Activated CD4-positive, alpha-beta T cell treated with anti-CD3 and anti-CD28 coated beads for 24 hours (primary cell): ENCODE measurements at regions not wholly inside any gene's neighbourhood (a gene's known extent, or its start where the extent isn't known, plus 50 kb on each side); places are given as distances from the start of the nearest gene placed in this dataset.
"Not testable (repeated sequence)": the region's sequence is repeated elsewhere in the genome, so short reads cannot be mapped to it uniquely, and the experiment has no call there.

ENCODE experiments used
- DNase-seq, 2 donors: peaks; one replicate each; pipeline ENCODE4 v3.0.0-alpha.2; 2020; ENCODE audit warnings: low read depth in 2 of 2

DNA sequence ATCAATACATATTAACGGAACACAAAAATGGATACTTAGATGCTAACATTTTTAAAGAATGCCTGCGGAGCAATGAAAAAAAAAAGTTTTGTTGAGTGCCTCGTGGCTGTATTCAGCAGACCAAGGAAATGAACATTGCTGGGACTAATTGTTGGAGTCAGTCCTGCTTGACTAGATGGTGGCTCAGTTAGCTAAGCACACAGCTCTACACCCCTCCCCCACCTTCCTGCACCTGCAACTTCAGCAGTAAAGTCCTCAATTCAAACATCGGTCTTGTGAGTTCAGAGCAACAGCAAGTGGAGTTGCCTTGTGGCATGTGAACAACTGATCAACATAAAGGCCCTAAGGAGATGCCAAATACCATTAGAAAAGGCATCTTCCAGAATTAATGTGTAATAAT, 326.0 kb upstream of the NPSR1 start:
- no peak for DNase-seq

DNA sequence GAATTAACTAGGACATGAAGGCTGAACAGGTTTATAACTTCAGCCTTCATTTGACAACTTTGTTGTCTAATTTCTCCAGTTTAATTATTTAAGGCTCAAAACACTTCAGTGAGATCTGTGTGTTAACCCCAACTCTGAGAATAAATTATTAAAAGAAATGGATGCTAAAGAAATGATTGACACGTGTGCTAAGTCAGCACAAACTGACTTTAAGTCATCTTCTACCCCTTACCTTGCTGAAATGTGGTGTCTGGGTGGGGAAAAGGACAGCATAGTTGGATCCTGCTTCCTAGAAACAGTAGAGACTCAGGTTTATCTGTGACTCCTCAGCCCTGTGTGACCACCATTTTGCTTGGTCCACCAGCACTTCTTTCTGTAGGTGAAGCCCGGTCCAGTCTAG, 324.8 kb upstream of the NPSR1 start:
- DNase-seq = no peak

DNA sequence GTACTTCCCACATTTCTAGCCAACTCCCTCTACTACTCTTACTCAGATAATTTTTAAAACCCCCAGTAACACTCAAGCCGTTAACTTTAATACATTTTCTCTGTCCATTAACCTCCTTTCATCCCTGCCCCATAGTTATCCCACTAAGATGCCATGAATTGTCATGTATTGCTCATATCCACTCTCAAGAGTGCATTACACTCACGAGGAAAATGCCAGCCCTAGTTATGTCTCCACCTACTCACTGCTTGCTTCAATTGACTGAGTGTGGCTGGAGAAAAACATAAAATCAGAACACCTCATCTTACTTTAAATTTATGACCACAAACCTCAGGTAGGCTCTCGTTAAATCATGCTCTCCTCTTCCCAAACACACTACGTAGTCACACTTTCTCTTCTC, 324.1 kb upstream of the NPSR1 start:
- DNase-seq = no peak

DNA sequence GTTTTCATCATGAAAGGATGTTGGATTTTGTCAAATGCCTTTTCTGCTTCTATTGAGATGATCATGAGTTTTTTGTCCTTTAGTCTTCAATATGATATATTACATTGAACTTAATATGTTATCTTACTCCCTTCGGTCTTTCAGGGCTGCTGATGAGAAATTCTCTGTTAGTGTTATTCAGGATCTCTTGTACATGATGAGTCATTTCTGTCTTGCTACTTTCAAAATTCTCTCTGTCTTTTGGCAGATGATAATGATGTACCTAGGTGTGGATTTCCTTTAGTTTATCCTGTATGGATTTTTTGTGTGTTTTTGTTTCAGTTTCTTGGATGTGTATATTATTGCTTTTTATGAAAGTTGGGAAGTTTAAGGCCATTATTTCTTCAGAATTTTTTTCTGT, 320.9 kb upstream of the NPSR1 start:
- DNase-seq = no peak

DNA sequence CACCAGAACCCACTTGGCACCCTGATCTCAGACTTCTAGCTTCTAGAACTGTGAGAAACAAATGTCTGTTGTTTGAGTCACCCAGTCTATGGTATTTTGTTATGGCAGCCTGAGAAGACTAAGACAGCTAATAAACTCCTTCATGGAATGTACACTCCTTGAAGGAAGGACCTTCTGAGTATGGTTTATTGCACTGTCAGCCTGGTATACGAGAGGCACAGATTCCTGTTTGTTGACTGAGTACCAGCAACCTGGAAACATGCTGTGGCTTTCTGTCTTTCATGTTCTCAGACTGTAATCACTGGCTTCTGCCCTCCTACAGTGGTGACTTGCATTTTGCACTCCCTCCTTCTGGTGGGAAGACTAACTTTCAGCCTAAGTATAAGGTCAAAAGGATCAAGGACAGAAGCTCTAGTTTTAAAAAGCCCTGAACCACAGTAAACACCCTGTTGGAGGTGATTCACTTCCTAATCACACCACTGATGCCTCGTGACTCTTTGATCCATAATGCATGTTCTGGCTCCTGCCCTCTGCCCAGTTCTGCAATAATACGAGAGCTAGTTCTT, 319.0 kb upstream of the NPSR1 start:
- no peak for DNase-seq

DNA sequence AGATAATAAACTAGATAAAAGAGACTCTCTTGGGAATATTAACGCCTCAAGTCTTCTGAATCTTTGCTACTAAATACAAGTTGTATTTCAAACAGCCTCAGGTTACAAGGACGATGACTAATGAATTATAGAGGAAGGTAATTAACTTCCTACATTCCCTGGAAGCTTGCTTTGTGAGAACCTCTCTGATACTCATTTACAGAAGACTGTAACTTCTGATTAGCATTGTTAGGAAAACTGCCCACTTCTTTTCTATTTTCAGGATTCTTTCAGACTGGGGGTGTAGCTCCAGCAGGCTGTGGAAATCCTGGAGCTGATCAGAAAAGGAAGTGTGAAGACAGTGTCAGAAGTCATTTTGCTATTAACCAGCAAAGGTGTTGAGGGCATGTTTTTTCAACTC, 316.7 kb upstream of the NPSR1 start:
- DNase-seq = no peak

DNA sequence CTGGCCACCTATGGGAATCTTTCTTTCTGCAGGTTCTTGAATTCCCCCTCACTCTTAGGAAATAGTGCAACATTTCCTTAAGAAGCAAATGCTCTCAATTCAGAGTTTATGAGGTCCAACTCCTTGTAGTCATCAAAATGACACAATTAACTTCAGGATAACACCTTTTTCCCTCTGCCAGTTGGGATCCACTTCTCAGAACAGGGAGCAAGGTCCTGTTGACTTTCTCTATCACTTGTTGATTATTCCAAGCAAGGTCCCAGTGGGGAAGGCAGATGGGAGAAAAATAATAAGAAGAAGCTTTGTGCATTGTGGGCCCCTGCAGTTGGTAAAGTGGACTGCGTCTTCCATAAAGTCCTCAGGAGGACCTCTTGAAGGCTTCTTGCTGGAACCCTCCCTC, 315.6 kb upstream of the NPSR1 start:
- no peak for DNase-seq

DNA sequence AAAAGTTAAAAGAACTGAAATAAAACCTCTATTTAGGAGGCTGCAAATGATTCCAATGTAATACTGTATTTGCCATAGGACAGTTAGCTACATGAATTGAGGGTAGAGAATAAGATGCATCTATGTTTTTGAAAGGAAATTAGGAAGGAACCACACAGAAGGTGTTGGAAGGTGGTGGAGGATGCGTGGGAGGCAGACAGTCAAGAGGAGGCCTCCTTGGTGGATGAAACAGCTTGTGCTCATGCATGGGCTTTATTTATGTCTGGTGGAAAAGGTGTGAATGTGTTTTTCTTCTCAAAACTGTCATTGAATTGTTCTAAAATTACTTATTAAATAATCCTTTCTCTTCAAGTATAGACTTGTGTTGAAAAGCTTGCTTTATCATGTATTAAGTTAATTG, 314.4 kb upstream of the NPSR1 start:
- DNase-seq = no peak

DNA sequence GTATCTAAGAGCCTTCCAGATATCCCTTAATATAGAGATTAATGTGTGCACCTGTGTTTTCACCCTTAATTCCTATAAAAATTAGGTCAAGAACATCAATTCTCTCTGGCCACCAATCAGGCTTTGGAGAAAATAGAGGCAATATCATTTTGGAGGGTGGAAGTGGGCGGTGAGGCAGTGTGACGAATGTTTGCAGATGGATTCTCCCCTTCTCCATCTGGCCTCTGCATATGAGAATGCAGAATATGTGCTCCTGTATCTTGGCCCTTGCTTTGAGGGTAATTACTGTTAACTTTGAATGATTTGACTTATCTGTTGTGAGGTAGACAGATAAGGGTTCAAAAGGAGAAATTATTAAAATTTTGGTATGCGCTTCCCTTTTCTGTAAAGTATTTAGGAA, 304.0 kb upstream of the NPSR1 start:
- DNase-seq = no peak

DNA sequence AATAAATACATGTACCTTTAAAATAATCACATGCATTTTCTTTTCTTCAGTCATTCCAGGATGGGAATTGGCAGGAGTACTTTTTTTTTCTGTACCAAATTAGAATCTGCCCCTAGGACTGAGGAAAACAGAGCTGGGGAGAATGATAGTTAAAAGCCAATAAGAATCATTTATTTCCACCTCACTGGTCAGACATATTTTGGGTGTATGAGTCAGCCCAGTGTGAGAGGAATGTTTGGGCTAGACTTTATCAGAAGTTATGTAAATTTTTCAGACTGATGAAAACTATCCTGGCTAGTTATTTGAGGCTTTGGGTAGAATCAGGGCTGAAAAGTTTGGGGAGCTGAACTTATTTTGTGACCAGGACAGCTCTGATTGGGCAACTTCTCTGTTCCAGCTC, 303.1 kb upstream of the NPSR1 start:
- no peak for DNase-seq

DNA sequence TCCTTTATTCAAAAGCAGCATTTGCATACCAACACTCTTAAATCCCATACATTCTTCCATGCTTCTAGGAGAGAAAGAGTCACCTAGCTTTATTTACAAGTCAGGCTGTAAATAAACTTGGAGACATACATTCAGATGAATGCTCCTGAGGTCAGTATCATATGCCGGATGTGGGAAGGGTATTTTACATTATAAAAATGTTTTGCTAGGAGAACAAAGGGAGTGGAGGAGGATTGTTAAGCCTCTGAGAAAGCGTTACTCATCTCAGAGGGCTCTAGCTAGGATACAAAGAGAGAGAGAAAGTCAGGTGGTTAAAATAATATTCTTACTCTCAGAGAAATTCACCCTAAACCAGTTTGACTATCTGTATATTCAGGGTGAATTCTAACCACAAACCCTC, 300.9 kb upstream of the NPSR1 start:
- no peak for DNase-seq

DNA sequence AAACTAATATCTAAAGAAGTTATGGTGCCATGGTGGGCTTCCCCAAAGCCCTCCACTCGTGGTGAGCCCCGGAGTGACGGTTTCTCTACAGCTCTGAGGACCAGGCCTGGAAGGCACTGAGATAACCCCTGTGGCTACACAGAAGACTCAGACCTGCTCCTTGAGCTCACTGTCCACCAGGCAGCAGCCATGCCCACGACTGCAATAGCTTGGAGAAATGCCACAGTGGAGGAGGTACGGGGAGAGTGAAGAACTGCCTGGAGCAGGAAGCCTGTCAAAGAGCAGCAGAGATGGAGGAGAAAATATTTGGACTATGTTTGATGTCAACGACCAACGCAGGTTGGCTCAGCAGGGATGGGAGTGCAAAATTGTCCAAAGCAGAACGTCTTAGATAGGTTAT, 300.1 kb upstream of the NPSR1 start:
- DNase-seq = no peak

DNA sequence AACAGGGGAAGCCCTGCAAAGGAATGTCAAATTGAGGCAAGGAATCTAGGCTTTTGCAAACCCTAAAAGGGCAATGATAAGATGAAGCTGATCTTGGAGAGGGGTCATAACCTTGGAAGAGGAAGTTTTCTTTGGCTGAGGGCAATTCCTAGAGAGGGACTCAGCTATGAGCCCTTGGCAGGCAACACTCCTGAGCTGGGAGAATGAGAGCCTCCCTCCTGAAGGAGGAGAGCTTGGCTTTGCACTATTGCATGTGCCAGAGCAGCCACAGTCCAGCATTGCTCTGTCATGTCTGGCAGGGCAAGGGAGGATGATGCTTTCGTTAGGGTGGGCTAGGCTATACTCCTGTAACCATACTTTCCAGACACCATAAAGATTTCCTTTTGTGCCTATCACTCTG, 299.4 kb upstream of the NPSR1 start:
- DNase-seq = not testable (repeated sequence)

DNA sequence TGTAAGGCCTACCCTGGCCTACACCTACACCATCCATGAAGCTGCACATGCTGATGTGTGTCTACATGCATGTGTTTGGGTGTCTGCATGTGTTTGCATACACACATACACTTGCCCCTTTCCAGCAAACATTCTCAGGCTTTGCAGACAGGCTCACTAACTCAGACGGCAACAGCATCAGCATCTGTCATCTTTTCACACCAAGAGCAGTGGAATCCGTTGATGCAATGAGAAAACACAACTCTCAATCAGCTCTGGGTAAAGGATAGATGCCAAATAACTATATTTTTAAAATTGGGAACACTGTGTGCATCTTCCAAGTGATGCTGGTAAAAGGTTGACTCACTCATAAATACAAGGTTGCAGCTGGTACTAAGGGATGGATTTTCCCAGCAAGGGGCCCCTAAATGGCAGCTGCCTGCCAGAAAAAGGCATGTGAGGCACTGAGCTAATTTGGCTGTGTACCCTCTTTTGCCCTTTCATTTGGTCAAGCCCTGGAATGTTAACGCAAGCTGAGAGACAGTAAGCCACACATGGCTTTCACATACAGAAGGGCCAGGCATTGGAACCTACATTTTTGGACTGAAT, 296.3 kb upstream of the NPSR1 start:
- DNase-seq = no peak

DNA sequence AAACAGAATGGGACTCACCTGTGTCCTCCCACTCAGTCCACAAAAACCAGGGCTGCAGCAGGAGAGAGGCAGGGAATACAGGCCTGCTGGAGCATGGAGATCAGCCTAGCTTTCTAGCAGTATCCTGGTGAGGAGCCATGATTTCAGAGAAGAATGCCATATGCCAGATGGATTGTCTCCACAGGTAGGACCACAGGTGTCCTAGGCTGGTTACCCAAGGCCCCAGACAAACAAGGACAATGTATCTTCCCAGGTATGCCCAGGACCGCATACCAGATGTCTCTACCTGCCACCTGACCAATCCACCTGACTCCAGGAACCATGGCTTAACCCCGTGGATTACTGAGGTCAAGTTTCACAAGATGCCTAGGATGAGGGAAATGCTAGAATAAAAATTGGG, 295.4 kb upstream of the NPSR1 start:
- no peak for DNase-seq

DNA sequence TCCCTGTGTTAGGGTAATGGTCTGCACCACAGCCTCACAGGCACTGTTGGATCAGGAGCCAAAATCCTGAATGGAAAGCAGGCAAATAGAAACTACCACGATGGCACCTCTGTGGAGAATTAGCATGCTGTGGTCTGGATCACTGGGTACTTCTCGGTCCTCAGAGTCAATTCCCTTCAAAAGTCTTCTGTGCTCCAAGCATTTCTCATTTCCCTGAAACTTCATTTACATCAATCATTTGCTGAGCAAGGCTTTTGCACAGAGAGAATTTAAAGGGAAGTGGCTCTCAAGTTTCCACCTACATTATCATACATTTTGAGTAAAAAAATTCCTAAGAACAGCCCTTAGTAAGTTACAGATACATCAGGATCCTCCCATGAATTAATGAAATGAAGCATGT, 293.9 kb upstream of the NPSR1 start:
- DNase-seq = no peak

DNA sequence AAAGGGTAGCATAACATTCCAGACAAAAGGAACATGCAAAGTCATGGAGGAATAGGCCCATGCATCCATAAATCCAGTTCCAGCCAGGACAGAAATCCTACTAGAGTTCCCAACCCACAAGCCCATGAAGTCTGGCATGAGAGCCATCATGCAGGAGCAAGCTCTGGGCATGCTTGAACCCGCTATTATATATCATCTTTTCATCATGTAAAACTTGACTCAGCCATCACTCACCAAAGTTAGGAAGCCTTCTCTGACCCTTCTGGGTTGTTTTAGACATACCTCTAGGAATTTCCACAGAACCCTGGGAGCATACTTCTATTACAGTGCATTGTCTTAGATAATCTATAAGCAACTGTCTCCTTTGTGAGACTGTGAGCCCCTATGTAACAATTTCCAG, 293.0 kb upstream of the NPSR1 start:
- no peak for DNase-seq

DNA sequence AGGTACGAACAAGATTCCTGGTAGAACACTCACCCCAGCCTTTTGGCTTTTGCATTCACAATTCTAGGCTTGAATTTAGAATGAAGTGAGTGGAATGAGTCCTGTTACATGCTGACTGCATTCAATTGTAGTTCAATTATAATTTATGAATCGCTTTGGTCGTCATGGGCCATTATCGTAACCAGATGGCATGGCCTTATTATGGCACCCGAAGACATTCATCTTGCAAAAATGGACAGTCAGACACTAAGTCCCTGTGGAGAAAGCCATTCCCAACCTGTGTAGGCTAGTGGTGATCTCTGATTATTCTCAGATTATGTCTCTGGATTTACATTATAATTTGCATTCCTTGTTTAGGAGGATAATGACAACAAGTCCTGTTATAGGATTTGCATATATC, 292.4 kb upstream of the NPSR1 start:
- no peak for DNase-seq

DNA sequence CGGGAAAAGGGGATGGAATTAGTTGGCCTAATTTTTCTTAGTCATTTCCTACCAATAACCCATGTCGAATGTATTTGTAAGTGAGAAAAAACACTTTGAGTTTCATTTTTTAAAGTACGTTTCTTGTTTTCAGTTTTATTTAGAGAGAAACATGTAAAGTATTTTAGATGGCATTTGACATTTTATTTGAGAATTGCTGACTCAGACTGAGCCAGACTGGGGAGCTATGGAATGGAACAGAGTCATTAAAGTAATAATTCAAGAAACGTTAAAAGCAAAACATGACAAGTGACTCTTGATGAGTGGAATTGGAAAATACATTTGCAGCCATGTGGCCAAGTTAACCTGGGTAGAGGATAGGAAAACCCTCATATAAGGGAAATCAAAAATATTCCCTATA, 286.1 kb upstream of the NPSR1 start:
- DNase-seq = no peak

DNA sequence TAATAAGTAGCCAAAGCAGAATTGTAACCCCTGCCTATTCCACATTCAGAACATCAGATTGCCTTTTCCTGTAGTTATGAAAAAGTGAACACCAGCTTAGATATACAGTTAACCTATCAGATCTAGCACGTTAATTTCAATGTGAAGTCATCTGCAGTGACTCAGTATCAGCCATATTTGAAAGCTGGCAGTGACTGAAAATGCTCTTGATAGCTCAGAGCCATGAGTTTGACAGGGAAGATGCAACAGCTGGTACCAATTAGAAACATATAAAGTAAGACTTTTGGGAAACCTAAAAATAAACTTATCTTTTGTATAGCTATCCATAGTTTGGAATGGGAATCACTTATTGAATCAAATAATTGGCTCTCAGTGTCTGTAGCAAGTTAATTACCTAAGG, 284.1 kb upstream of the NPSR1 start:
- no peak for DNase-seq

DNA sequence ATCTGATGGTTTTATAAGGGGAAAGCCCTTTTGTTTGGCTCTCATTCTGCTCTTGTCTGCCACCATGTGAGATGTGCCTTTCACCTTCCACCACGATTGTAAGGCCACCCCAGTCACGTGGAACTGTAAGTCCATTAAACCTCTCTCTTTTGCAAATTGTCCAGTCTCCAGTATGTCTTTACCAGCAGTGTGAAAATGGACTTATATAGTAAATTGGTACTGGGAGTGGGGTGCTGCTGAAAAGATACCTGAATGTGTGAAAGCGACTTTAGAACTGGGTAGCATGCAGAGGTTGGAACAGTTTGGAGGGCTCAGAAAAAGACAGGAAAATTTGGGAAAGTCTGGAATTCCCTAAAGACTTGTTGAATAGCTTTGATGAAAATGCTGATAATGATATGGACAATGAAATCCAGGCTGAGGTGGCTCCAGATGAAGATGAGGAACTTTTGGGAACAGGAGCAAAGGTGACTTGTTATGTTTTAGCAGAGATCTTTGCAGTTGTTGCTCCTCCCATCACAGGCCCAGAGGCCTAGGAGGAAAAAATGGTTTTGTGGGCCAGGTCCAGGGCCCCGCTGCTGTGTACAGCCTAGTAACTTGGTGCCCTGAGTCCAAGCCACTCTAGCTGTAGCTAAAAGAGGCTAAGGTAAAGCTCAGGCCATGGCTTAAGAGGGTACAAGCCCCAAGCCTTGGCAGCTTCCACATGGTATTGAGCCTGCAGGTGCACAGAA, 275.7 kb upstream of the NPSR1 start:
- no peak for DNase-seq

DNA sequence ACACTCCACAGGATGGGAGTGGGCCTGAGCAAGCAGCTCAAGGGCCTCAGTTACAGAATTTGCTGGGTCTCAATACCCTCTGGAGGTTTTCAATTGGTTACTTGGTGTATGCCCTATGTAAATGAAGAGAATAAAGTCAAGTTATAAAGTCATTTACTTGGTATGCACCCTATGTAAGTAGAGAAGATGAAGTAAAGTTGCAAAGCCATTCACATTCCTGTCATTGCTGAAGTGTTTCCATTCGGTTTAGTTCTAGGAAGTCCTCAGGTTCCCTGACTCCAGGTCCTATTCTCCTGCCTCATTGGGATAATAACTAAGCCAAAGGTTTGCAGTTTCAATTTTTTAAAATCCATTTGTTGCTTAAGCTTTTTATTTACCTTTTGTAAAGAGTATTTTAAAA, 272.6 kb upstream of the NPSR1 start:
- DNase-seq = no peak

DNA sequence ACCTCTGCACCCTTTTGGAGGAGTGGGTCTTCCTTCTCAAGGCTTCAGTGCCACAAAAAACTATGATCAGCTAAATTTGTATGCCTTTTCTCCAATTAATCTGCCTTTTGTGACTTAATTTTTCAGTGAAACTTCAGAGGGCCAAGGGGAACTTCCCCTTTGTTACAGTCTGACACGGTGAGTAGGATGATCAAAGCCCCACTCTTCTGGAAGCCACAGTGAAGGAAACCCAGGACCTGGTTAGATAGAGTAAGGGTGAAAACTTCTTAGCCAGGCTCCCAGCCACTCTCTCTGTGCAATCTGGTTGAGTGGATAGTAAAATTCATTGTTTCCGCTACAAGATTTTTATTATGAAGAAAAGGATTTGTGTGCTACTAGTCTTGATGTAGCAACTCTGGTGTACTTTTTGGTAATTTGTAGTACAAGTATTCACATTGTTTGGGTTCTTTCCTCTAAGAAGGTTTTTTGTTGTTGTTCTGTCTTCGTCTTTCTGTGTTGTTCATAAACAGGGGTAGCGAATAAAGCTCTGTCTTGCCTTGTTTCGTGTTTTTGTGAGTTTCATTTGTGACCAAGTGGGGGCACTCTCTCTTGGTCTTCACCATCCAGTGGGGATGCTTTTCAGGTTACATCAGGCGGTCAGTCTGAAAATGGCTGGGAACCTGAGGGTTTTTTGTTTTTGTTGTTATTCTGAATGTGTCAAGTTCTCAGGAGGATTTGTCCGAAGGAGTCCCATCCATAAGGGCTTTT, 268.5 kb upstream of the NPSR1 start:
- DNase-seq = no peak
